Mononuclear cell (primary cell): ENCODE measurements at regions not wholly inside any gene's neighbourhood (a gene's known extent, or its start where the extent isn't known, plus 50 kb on each side); places are given as distances from the start of the nearest gene placed in this dataset.
"Not testable (repeated sequence)": the region's sequence is repeated elsewhere in the genome, so short reads cannot be mapped to it uniquely, and the experiment has no call there.

Experiments used
- H3K27me3 ChIP-seq: 2 replicates; pipeline ENCODE4 v1.6.0; 2011; ENCODE audit warnings: low read length, control low read depth; ENCODE audit not compliant: insufficient read depth
- H3K4me1 ChIP-seq: 2 replicates; pipeline ENCODE4 v1.5.1; 2011; ENCODE audit warnings: mild to moderate bottlenecking, low read length, control low read depth; ENCODE audit not compliant: insufficient read depth
- H3K4me3 ChIP-seq: 2 replicates; pipeline ENCODE4 v1.5.1; 2011; ENCODE audit warnings: mild to moderate bottlenecking, low read length, moderate library complexity
- H3K9me3 ChIP-seq: 2 replicates; pipeline ENCODE4 v1.5.1; 2011; ENCODE audit warnings: low read depth, mild to moderate bottlenecking, control low read depth, low read length

DNA sequence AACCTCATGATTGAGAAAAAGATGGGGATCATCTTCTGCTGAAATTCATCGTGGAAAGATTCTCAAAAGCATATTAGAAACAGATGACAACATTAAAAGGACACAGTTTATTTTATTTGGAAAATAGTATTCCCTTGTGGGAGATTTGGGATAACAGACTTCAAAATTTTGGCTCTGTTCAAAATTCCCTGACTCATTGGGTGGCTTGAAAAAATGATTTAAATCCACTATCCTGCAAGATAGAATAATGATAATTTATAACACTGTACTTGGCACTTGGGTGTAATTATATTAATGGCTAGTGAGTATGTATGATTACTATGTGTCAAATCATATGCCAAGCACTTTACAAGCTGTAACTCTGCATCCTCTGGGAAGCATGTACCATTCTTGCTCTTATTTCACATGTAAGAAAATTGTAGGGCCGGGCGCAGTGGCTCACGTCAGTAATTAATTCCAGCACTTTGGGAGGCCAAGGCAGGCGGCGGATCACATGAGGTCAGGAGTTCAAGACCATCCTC, 128.8 kb downstream of the LMNTD1 start:
- Histone ChIP-seq H3K27me3 (no peaks in the 10 kb centered on the region), H3K4me3 (no peak overlapping the region), H3K9me3 (no peaks in the 10 kb centered on the region), H3K4me1 (no peaks in the 10 kb centered on the region)

DNA sequence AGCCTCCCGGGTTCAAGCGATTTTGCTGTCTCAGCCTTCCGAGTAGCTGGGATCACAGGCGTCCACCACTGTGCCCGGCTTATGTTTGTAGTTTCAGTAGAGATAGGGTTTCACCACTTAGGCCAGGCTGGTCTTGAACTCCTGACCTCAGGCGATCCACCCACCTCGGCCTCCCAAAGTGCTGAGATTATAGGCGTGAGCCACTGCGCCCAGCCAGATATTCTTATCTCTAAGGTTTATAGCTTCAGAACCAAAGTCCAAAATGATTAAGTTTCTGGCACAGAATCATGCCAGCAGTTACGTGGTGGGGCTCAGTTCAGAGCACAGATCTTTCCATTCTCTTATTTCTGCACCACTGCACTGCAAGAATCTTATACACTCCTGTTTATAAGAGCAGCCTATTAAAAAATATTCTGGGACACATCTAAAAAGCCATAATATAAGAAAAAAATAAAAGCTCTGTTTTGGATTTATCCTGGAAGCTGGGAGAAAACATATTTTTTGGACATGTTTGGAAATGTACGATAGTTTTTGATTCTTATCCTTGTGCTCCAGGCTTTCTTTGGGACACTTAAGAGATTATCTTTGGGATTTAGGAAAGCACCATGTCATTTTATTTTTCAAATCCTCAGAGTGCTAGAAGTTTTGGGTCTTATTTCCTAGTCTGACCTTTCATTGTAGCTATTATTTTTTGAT, 129.6 kb downstream of the LMNTD1 start:
- Histone ChIP-seq H3K4me3 (no peak overlapping the region), H3K4me1 (no peaks in the 10 kb centered on the region), H3K9me3 (no peaks in the 10 kb centered on the region), H3K27me3 (no peaks in the 10 kb centered on the region)

DNA sequence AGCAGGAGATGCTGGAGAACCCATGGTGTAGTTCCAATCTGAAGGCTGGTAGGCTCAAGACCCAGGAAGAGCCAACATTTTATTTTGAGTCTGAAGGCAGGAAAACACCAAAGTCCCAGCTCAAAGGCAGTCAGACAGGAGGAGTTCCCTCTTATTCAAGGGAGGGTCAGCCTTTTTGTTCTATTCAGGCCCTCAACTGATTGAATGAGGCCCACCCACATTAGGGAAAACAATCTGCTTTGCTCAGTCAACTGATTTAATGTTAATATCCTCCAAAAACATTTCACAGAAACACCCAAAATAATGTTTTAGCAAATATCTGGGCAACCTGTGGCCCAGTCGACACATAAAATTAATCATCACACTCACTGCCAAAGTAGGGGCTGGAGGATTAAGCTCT, 130.8 kb downstream of the LMNTD1 start:
- no peak overlapping the region for H3K4me3 ChIP-seq

DNA sequence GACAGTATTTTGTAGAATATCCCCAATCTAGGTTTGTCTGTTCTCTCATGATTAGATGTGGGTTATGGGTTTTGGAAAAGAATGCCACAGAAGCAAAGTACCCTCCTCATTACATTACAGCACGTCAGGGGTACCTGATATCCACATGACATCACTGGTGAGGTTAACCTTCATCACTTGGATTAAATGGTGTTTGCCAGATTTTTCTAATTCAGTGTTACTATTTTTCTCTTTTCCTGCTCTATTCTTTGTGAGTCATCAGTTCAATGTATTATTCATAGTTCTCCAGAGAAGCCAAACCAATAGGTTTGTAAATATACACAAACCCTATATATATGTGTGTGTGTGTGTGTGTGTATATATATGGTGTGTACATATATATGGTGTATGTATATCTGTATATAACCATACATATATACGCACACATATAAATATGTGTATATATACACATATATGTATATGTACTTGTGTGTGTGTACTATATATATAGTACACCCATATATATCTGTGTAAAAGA, 131.4 kb downstream of the LMNTD1 start:
- Histone ChIP-seq H3K9me3 (no peaks in the 10 kb centered on the region), H3K4me1 (no peaks in the 10 kb centered on the region), H3K4me3 (no peak overlapping the region), H3K27me3 (no peaks in the 10 kb centered on the region)

More for the DNA sequence above, 130.8 kb downstream of the LMNTD1 start:
- Histone ChIP-seq H3K4me1 (no peaks in the 10 kb centered on the region), H3K27me3 (no peaks in the 10 kb centered on the region), H3K9me3 (no peaks in the 10 kb centered on the region)

DNA sequence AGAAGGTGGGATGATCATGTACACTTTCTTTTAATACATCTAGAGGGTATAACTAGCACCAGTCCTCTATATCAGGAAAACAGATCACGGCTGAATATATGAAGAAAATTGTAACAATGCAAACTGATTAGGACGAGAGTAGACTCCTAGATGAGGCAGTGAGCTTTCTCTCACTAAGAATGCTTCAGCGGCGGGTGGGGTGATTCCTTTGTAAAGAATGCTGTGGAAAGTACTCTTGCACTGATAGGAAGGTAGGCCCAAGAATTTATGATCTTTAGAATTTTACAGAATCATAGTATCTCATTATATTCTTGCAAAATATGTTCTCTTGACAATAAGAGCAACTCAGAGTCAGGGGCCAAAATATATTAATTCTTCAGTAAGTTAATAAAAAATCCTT, 133.0 kb downstream of the LMNTD1 start:
- Histone ChIP-seq H3K9me3 (no peaks in the 10 kb centered on the region), H3K4me1 (no peaks in the 10 kb centered on the region), H3K27me3 (no peaks in the 10 kb centered on the region), H3K4me3 (no peak overlapping the region)

DNA sequence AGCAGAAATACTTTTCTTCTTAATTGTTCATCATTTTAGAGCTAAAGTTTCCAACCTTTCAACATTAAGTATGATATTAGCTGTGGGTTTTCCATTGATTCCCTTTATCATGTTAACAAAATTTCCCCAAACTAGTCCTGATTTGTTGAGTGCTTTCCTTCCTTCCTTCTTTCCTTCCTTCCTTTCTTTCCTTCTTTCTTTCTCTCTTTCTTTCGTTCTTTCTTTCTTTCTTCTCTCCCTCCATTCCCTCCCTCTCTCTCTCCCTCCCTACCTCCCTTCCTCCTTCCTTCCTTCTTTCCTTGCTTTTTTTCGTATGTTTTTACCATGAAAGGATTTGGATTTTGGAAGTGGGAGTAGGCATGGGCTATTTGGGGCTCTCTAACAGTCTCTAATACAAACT, 133.5 kb downstream of the LMNTD1 start:
- no peak overlapping the region for H3K4me3 ChIP-seq
- no peaks in the 10 kb centered on the region for H3K4me1 ChIP-seq
- no peaks in the 10 kb centered on the region for H3K9me3 ChIP-seq

DNA sequence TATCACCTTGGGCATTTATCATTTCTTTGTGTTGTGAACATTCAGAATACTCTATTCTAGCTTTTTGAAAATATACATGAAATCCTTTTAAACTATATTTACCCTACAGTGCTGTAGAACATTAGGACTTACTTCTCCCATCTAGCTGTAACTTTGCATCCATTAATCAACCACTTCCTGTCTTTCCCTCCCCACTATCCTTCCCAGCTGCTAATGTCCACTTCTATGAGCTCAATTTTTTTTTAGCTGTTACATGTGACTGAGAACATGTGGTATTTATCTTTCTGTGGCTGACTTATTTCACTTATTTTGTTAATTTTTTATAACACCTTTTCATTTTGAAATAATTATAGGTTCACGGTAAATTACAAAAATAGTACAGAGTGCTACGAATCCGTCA, 136.0 kb downstream of the LMNTD1 start:
- H3K4me1 ChIP-seq: no peaks in the 10 kb centered on the region
- H3K4me3 ChIP-seq: no peak overlapping the region
- H3K9me3 ChIP-seq: no peaks in the 10 kb centered on the region
- no peaks in the 10 kb centered on the region for H3K27me3 ChIP-seq

More for the DNA sequence above, 133.5 kb downstream of the LMNTD1 start:
- no peaks in the 10 kb centered on the region for H3K27me3 ChIP-seq

DNA sequence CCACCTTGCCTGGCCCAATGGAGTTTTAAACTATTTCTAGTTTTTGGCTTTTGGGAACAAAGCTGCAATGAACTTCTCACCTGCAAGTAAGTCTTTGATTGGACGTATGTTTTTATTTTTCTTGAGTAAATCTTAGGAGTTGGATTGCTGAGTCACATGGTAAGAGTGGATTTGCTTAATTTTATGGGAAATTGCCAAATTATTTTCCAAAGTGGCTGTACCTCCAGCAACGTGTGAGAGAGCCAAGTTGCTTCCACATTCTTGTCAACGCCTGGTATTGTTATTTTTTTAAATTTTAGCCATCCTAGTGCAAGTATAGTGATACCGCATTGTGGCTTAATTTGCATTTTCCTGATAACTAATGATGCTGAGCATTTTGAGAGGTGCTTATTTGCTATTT, 136.6 kb downstream of the LMNTD1 start:
- H3K9me3 ChIP-seq: no peaks in the 10 kb centered on the region
- H3K4me1 ChIP-seq: no peaks in the 10 kb centered on the region
- no peaks in the 10 kb centered on the region for H3K27me3 ChIP-seq
- no peak overlapping the region for H3K4me3 ChIP-seq

DNA sequence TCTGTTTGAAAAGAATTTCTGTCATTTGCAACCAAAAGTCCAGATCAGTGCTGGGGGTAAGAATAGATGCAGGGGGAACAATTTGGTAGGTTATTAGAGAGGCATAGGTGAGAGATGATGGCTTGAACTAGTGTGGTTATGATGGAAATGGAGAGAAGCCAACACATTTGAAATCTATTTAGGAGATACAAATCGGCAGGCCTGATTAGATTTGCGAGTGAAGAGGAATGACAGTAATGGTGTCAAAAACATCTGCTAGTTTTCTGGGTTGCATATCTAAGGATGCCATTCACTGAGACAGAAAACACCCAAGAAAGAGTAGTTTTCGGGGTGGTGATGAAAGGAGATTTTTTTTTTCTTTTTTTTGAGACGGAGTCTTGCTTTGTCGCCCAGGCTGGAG, 138.1 kb downstream of the LMNTD1 start:
- Histone ChIP-seq H3K9me3 (no peaks in the 10 kb centered on the region), H3K4me3 (no peak overlapping the region), H3K4me1 (no peaks in the 10 kb centered on the region), H3K27me3 (no peaks in the 10 kb centered on the region)

DNA sequence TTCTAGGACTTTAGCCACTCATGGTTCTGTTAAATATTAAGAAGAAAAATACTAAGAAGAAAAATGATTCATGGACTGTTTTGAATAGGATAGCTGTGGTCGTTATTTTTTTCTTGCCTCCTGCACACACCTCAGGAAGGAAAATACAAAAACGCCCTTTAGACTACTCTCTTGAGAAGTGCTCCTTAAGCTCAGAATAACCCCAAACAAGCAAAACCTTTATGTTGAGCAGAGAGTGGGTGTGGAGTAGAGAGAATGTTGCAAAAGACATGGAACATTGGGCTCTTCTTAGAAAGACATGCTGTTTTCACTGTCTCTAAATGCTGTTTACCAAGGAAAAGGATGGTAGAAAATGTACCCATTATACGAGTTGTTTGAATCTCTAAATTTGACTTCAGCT, 140.3 kb downstream of the LMNTD1 start:
- no peaks in the 10 kb centered on the region for H3K4me1 ChIP-seq

DNA sequence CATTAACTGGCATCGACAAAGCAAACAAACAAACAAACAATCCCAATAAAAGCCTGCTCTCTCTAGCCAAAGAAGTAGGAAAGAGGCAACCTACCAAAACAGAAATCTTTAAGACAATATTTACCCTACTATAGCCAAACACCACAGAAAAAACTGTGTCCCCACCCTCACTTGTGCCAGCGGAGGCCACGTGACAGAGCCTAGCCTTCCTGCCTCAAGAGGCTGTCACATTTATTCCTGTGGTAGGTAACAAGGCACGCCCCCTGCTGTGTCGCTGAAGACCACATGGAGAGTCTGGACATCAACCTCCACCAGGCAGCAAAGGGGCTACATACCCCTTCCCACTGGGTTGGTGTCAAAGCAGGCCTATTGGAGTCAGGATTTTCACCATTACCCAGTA, 148.1 kb downstream of the LMNTD1 start:
- H3K27me3 ChIP-seq: no peaks in the 10 kb centered on the region
- no peak overlapping the region for H3K4me3 ChIP-seq
- H3K4me1 ChIP-seq: no peaks in the 10 kb centered on the region
- no peaks in the 10 kb centered on the region for H3K9me3 ChIP-seq

More for the DNA sequence above, 140.3 kb downstream of the LMNTD1 start:
- H3K27me3 ChIP-seq: no peaks in the 10 kb centered on the region
- no peak overlapping the region for H3K4me3 ChIP-seq
- H3K9me3 ChIP-seq: no peaks in the 10 kb centered on the region

DNA sequence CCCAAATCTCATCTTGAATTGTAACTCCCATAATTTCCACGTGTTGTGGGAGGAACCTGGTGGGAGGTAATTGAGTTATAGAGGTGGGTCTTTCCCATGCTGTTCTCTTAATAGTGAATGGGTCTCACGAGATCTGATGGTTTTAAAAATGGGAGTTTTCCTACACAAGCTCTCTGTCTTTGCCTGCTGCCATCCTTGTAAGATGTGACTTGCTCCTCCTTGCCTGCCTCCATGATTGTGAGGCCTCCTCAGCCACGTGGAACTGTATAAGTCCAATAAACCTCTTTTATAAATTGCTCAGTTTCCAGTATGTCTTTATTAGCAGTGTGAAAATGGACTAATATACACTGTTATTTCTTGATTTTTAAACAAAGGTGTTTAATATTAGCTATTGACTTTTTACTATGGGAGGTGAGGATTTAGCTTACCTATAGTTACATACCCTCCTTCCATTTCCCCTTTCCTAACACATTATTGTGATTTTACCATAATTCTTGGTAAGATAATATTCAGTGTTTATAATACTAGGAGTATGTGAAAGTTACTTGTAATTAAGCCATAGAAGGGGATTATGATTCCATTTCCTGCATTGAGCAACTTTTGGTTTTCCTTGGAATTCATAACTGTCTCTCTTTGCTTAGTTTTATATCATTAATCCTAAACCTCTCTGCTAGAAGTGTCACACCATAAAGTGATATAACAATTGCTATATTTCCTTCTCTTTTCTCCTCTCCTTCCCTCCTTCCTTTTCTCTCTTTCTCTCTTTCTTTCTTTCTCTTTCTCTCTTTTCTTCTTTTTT, 151.0 kb upstream of the KRAS start:
- Histone ChIP-seq H3K4me3 (no peak overlapping the region), H3K27me3 (no peaks in the 10 kb centered on the region), H3K9me3 (no peaks in the 10 kb centered on the region), H3K4me1 (no peaks in the 10 kb centered on the region)

DNA sequence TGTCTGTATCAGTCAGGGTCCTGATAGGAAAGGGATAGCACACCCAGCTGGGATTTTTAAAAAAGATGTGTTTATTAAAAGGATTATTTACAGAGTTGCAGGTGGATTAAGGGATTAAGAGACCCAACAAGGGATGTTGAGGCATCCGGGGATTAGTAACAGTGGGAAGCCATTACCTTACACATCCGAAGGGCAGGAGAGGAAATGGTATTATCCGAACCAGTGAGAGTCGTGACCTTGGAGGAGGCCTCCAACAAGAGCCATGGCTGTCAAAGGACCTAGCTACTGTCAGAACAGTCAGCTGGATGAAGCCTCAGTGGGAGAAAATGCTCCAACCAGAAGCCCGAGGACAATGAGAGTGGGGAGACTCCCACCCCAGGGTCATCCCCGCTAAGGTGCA, 146.3 kb upstream of the KRAS start:
- Histone ChIP-seq H3K9me3 (no peaks in the 10 kb centered on the region), H3K27me3 (no peaks in the 10 kb centered on the region), H3K4me1 (no peaks in the 10 kb centered on the region), H3K4me3 (no peak overlapping the region)

DNA sequence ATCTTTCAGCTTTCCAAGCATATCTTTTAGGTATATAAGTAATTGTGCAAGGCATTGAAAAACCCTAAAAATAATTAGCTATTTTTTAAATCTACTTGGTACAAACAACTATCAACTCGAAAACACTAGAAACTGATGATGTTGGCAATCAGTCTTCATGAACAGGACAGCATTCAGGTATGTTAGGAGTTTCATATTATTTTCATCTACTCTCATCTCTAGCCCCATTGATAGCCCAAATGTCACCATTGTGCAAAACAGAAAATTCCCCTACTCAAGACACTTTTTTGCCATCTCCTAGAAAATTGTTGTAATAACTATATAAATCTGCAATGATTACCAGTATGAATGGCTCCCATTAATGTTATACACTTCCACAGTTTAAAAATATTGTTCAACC, 144.5 kb upstream of the KRAS start:
- Histone ChIP-seq H3K4me1 (no peaks in the 10 kb centered on the region), H3K27me3 (no peaks in the 10 kb centered on the region), H3K9me3 (no peaks in the 10 kb centered on the region), H3K4me3 (no peak overlapping the region)

DNA sequence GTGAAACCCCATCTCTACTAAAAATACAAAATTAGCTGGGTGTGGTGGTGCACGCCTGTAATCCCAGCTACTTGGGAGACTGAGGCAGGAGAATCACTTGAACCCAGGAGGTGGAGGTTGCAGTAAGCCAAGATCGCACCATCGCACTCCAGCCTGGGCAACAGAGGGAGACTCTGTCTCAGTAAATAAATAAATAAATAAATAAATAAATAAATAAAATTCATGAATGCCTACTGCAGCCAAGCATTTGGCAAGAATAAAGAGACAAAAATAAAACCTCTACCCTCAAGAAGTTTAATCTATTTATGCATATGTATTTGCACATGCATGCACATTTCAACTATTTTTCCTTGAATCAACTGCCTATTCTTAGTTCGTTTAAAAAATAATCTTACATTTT, 144.0 kb upstream of the KRAS start:
- not testable (repeated sequence) for H3K9me3 ChIP-seq, H3K27me3 ChIP-seq, H3K4me1 ChIP-seq, H3K4me3 ChIP-seq
